T-cell (primary cell): ENCODE measurements at regions not wholly inside any gene's neighbourhood (a gene's known extent, or its start where the extent isn't known, plus 50 kb on each side); places are given as distances from the start of the nearest gene placed in this dataset.

Experiments used
- ATAC-seq, 4 experiments: fragments of 200-7000 bp in 3 of 4; fragments of 150-1000 bp in 1 of 4; cut with Tn5 transposase; replicated peaks in 1 of 4; 1 replicate in 3 of 4; 2 replicates in 1 of 4; pipeline ENCODE4 v1.10.0; 2021; ENCODE audit warnings: moderate library complexity in 3 of 4, mild to moderate bottlenecking in 2 of 4, moderate number of reproducible peaks in 1 of 4
- CTCF ChIA-PET, 2 donors: fragments of 300-600 bp; sonication (Branson Sonifier 250); formaldehyde crosslinking; loops; one replicate each; lab custom pipeline; 2022; ENCODE audit warnings: antibody characterized with exemption in 2 of 2; lab: Charles Lee
- POLR2A ChIA-PET, 2 donors: fragments of 300-600 bp; sonication (Branson Sonifier 250); formaldehyde crosslinking; loops; one replicate each; lab custom pipeline; 2022; ENCODE audit warnings: antibody characterized with exemption in 2 of 2; lab: Charles Lee
- DNase-seq, 35 experiments: peaks; one replicate each; pipeline versions ENCODE4 v3.0.0 to v3.0.0-alpha.2; 2013 to 2023
- H3K27ac ChIP-seq: one replicate; pipeline ENCODE4 v1.5.1; 2013; ENCODE audit warnings: low read length
- H3K27me3 ChIP-seq, 2 experiments: replicated peaks in 1 of 2; 1 replicate in 1 of 2; 2 replicates in 1 of 2; pipeline versions ENCODE4 v1.6.1 to v1.7.0; 2013; ENCODE audit warnings: low read length in 1 of 2, mixed read lengths in 1 of 2; ENCODE audit not compliant: control insufficient read depth in 2 of 2, insufficient read depth in 2 of 2; ENCODE audit errors: extremely low read depth in 1 of 2
- H3K36me3 ChIP-seq, 2 donors: 1 replicate in 1 of 2; 2 replicates in 1 of 2; pipeline versions ENCODE4 v1.6.1 to v1.7.0; 2013; ENCODE audit warnings: low read length in 1 of 2; ENCODE audit not compliant: control insufficient read depth in 2 of 2, insufficient read depth in 1 of 2; ENCODE audit errors: extremely low read depth in 1 of 2
- H3K4me1 ChIP-seq, 2 experiments: 1 replicate in 1 of 2; 2 replicates in 1 of 2; pipeline versions ENCODE4 v1.6.1 to v1.7.0; 2013; ENCODE audit warnings: low read length in 2 of 2, mixed read lengths in 1 of 2; ENCODE audit not compliant: insufficient read depth in 2 of 2, control insufficient read depth in 1 of 2; ENCODE audit errors: extremely low read depth in 1 of 2
- H3K4me3 ChIP-seq, 2 donors: 1 replicate in 1 of 2; 2 replicates in 1 of 2; pipeline versions ENCODE4 v1.5.1 to v1.7.0; 2013; ENCODE audit warnings: mild to moderate bottlenecking in 2 of 2, low read length in 1 of 2, moderate library complexity in 1 of 2; ENCODE audit not compliant: control insufficient read depth in 1 of 2; ENCODE audit errors: extremely low read depth in 1 of 2
- H3K9me3 ChIP-seq: 2 replicates; pipeline ENCODE4 v1.7.0; 2013
- H3K27ac Mint-ChIP-seq, 2 donors: one replicate each; pipeline ENCODE4 v1.8.0; 2020 to 2021; ENCODE audit warnings: mild to moderate bottlenecking in 2 of 2, mixed read lengths in 2 of 2
- H3K27me3 Mint-ChIP-seq, 2 donors: one replicate each; pipeline ENCODE4 v1.8.0; 2021 to 2022; ENCODE audit warnings: mixed read lengths in 2 of 2
- H3K36me3 Mint-ChIP-seq: one replicate; pipeline ENCODE4 v1.8.0; 2021; ENCODE audit warnings: mixed read lengths
- H3K4me1 Mint-ChIP-seq, 3 donors: one replicate each; pipeline ENCODE4 v1.8.0; 2020 to 2022; ENCODE audit warnings: mixed read lengths in 3 of 3, mild to moderate bottlenecking in 1 of 3
- H3K4me3 Mint-ChIP-seq, 3 donors: one replicate each; pipeline ENCODE4 v1.8.0; 2020 to 2022; ENCODE audit warnings: mild to moderate bottlenecking in 3 of 3, mixed read lengths in 3 of 3, moderate library complexity in 3 of 3
- H3K9me3 Mint-ChIP-seq, 3 donors: one replicate each; pipeline ENCODE4 v1.8.0; 2020 to 2022; ENCODE audit warnings: mixed read lengths in 3 of 3
- WGBS: methylation state at CpG from one replicate; pipeline ENCODE4 v1.1.5; 2013; ENCODE audit warnings: missing lambda C conversion rate; ENCODE audit not compliant: insufficient coverage; 5-methylcytosine and 5-hydroxymethylcytosine counted together

- Mint-ChIP-seq H3K9me3 (no peaks in the 10 kb centered on the region), H3K27me3 (peaks cover 14 to 19% of the 10 kb centered on the region in 2 donors), H3K27ac (no peak overlapping the region), H3K4me1 (no peaks in the 10 kb centered on the region), H3K36me3 (no peaks in the 10 kb centered on the region), H3K4me3 (no peak overlapping the region)
- Histone ChIP-seq H3K4me3 (no peak overlapping the region), H3K36me3 (no peaks in the 10 kb centered on the region), H3K4me1 (no peaks in the 10 kb centered on the region), H3K9me3 (no peaks in the 10 kb centered on the region), H3K27me3 (peaks cover 0 to 12% of the 10 kb centered on the region in 2 experiments), H3K27ac (no peak overlapping the region)
- no peak for ATAC-seq
- 100% methylated on average over 1 of the region's 2 CpGs for WGBS
- no peak for DNase-seq
- ChIA-PET CTCF (no interaction called here), POLR2A (no interaction called here)
Measured at GRCh38 chr9:35540315-35540714, 50.4 kb downstream of the RUSC2 start.

DNA sequence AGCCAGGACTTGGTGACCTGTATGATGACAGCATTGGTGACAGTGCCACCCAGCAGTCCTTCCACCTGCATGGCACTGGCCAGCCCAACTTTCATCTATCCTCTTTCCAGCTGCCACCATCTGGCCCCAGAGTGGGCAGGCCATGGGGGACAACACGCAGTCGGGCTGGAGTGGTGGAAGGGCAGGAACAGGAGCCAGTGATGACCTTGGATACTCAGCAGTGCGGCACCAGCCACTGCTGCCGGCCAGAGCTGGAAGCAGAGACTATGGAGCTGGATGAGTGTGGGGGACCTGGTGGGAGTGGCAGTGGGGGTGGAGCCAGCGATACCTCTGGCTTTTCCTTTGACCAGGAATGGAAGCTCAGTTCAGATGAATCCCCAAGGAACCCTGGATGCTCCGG lies 56.9 kb downstream of the RUSC2 start:
- ATAC-seq (no peak), DNase-seq (no peak)
- Mint-ChIP-seq H3K36me3 (no peaks in the 10 kb centered on the region), H3K9me3 (no peaks in the 10 kb centered on the region), H3K4me1 (no peaks in the 10 kb centered on the region), H3K4me3 (no peak overlapping the region), H3K27ac (no peak overlapping the region), H3K27me3 (peaks cover 3 to 8% of the 10 kb centered on the region in 2 donors)
- no peak overlapping the region for H3K27ac ChIP-seq
- ChIA-PET CTCF (no interaction called here), POLR2A (no interaction called here)
- WGBS: 89% methylated on average over 5 of the region's 6 CpGs
- no peaks in the 10 kb centered on the region for H3K4me1 ChIP-seq
- H3K27me3 ChIP-seq: peaks cover 0 to 20% of the 10 kb centered on the region in 2 experiments
- no peak overlapping the region for H3K4me3 ChIP-seq
- no peaks in the 10 kb centered on the region for H3K36me3 ChIP-seq
- no peaks in the 10 kb centered on the region for H3K9me3 ChIP-seq

GRCh38 chr9:35547889-35548418 lies 57.1 kb upstream of the TESK1 start:
- H3K27me3 Mint-ChIP-seq: peaks cover 0 to 8% of the 10 kb centered on the region in 2 donors
- POLR2A ChIA-PET: no interaction called here
- H3K9me3 Mint-ChIP-seq: no peaks in the 10 kb centered on the region

GRCh38 chr9:35548571-35548970 lies 56.5 kb upstream of the TESK1 start:
- Histone ChIP-seq H3K36me3 (no peaks in the 10 kb centered on the region), H3K27ac (no peak overlapping the region), H3K9me3 (no peaks in the 10 kb centered on the region), H3K27me3 (peaks cover 0 to 20% of the 10 kb centered on the region in 2 experiments), H3K4me3 (no peak overlapping the region), H3K4me1 (no peaks in the 10 kb centered on the region)
- ATAC-seq: no peak
- Mint-ChIP-seq H3K4me3 (no peak overlapping the region), H3K9me3 (no peaks in the 10 kb centered on the region), H3K4me1 (no peaks in the 10 kb centered on the region), H3K27me3 (peaks cover 0 to 8% of the 10 kb centered on the region in 2 donors), H3K36me3 (no peaks in the 10 kb centered on the region), H3K27ac (no peak overlapping the region)
- 80% methylated on average over 1 of the region's 1 CpG for WGBS
- DNase-seq: no peak
- ChIA-PET POLR2A (no interaction called here), CTCF (no interaction called here)

More at GRCh38 chr9:35547889-35548418, 57.1 kb upstream of the TESK1 start:
- no peaks in the 10 kb centered on the region for H3K9me3 ChIP-seq
- CTCF ChIA-PET: no interaction called here
- DNase-seq (no peak), ATAC-seq (no peak)
- Mint-ChIP-seq H3K36me3 (no peaks in the 10 kb centered on the region), H3K4me1 (no peaks in the 10 kb centered on the region), H3K27ac (no peak overlapping the region), H3K4me3 (no peak overlapping the region)
- no peaks in the 10 kb centered on the region for H3K4me1 ChIP-seq
- WGBS: 93% methylated on average over 10 of the region's 16 CpGs
- H3K27ac ChIP-seq: no peak overlapping the region
- no peaks in the 10 kb centered on the region for H3K36me3 ChIP-seq
- no peak overlapping the region for H3K4me3 ChIP-seq
- peaks cover 0 to 20% of the 10 kb centered on the region in 2 experiments for H3K27me3 ChIP-seq

DNA sequence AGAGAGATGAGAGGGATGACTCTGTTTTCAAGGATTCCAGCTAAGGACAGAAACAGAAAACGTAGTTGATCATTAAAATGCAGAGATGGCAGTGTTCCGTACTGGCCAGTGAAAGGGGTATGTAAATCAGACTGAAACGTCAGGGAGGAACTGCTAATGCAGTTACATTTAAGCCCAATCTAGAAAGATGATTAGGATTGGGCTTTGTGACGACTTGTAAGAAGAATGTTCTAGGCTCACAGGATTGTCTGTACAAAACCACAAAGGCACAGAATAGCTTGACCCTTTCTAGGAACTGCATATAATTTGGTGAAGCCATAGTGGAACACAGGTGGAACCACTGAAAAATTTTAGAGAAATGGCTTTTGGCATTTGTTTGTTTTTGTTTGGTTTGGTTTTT lies 55.6 kb upstream of the TESK1 start:
- no peaks in the 10 kb centered on the region for H3K36me3 Mint-ChIP-seq
- H3K9me3 Mint-ChIP-seq: no peaks in the 10 kb centered on the region
- CTCF ChIA-PET: interaction anchor here in 1 of 2 donors (0.7 kb wide), 1 partner anchor 969 kb away, joined by 3 read pairs; no protein-coding TSS in a partner anchor
- H3K27me3 Mint-ChIP-seq: peaks cover 0 to 8% of the 10 kb centered on the region in 2 donors
- H3K4me3 Mint-ChIP-seq: no peak overlapping the region
- H3K27me3 ChIP-seq: peaks cover 0 to 20% of the 10 kb centered on the region in 2 experiments
- no peak for ATAC-seq
- H3K36me3 ChIP-seq: no peaks in the 10 kb centered on the region
- no peak for DNase-seq
- H3K27ac Mint-ChIP-seq: no peak overlapping the region
- POLR2A ChIA-PET: no interaction called here
- no peak overlapping the region for H3K27ac ChIP-seq
- no peaks in the 10 kb centered on the region for H3K9me3 ChIP-seq
- H3K4me1 Mint-ChIP-seq: no peaks in the 10 kb centered on the region
- no peaks in the 10 kb centered on the region for H3K4me1 ChIP-seq
- WGBS: 81% methylated on average over 4 of the region's 4 CpGs
- no peak overlapping the region for H3K4me3 ChIP-seq

- H3K9me3 Mint-ChIP-seq: no peaks in the 10 kb centered on the region
- DNase-seq: no peak
- no peak overlapping the region for H3K4me3 Mint-ChIP-seq
- H3K4me1 Mint-ChIP-seq: no peaks in the 10 kb centered on the region
- H3K27me3 Mint-ChIP-seq: peaks cover 0 to 3% of the 10 kb centered on the region in 2 donors
- no peaks in the 10 kb centered on the region for H3K9me3 ChIP-seq
- no peak for ATAC-seq
- 85% methylated on average over 2 of the region's 4 CpGs for WGBS
- peaks cover 0 to 19% of the 10 kb centered on the region in 2 experiments for H3K27me3 ChIP-seq
- H3K4me1 ChIP-seq: no peaks in the 10 kb centered on the region
- no peak overlapping the region for H3K4me3 ChIP-seq
- no peak overlapping the region for H3K27ac ChIP-seq
- H3K36me3 Mint-ChIP-seq: no peaks in the 10 kb centered on the region
- H3K36me3 ChIP-seq: no peaks in the 10 kb centered on the region
- H3K27ac Mint-ChIP-seq: no peak overlapping the region
- CTCF ChIA-PET: no interaction called here
- POLR2A ChIA-PET: no interaction called here
Measured at GRCh38 chr9:35552376-35552775, 52.7 kb upstream of the TESK1 start.

DNA sequence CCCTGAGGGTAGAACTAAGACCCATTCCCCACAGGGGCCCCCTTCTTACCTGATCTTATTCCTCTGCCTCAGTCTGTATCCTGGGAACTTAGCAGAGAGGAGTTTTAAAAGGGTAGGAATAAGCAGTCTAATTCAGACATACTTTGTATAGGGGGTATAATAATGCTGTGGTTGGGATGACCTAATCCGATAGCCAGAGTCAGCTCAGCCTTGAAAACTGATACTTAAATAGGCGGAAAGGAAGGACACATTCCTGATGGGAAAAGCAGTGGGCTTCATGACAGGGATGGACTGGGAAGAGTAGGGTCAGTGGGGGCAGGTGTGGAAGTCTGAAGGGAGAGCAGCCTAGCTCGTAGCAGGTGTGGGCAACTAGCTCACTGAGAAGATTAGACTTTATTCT lies 52.2 kb upstream of the TESK1 start:
- Mint-ChIP-seq H3K27me3 (no peaks in the 10 kb centered on the region), H3K27ac (no peak overlapping the region), H3K4me3 (no peak overlapping the region), H3K9me3 (no peaks in the 10 kb centered on the region), H3K4me1 (no peaks in the 10 kb centered on the region), H3K36me3 (no peaks in the 10 kb centered on the region)
- ChIA-PET CTCF (no interaction called here), POLR2A (no interaction called here)
- ATAC-seq: no peak
- Histone ChIP-seq H3K27ac (no peak overlapping the region), H3K36me3 (no peaks in the 10 kb centered on the region), H3K4me1 (no peaks in the 10 kb centered on the region), H3K9me3 (no peaks in the 10 kb centered on the region), H3K4me3 (no peak overlapping the region), H3K27me3 (peaks cover 0 to 14% of the 10 kb centered on the region in 2 experiments)
- DNase-seq: no peak
- 74% methylated on average over 3 of the region's 3 CpGs for WGBS
